Spleen (tissue), 11 donors: ENCODE measurements at regions not wholly inside any gene's neighbourhood (a gene's known extent, or its start where the extent isn't known, plus 50 kb on each side); places are given as distances from the start of the nearest gene placed in this dataset.

Source experiments
- DNase-seq: peaks from one replicate; pipeline ENCODE4 v3.0.0-alpha.2; 2020
- H3K27ac ChIP-seq, 8 donors: fragments of 200-600 bp; sonication (generic) in 7 of 8; 1 replicate in 4 of 8; 2 replicates in 4 of 8; pipeline versions ENCODE4 v1.5.0 to v1.8.0; 2016 to 2021; ENCODE audit warnings: inconsistent platforms in 4 of 8, mild to moderate bottlenecking in 4 of 8, moderate library complexity in 1 of 8
- H3K27me3 ChIP-seq, 7 donors: fragments of 200-600 bp; sonication (generic) in 6 of 7; replicated peaks in 1 of 7; 1 replicate in 4 of 7; 2 replicates in 3 of 7; pipeline versions ENCODE4 v1.5.0 to v1.8.0; 2016 to 2021; ENCODE audit warnings: inconsistent platforms in 3 of 7, mild to moderate bottlenecking in 1 of 7
- H3K36me3 ChIP-seq, 6 donors: fragments of 200-600 bp; sonication (generic) in 5 of 6; 1 replicate in 4 of 6; 2 replicates in 2 of 6; pipeline versions ENCODE4 v1.5.0 to v1.8.0; 2016 to 2021; ENCODE audit warnings: inconsistent platforms in 2 of 6
- H3K4me1 ChIP-seq, 6 donors: fragments of 200-600 bp; sonication (generic) in 5 of 6; 1 replicate in 3 of 6; 2 replicates in 3 of 6; pipeline versions ENCODE4 v1.5.0 to v1.8.0; 2016 to 2021; ENCODE audit warnings: inconsistent platforms in 3 of 6
- H3K4me3 ChIP-seq, 8 donors: fragments of 200-600 bp; sonication (generic) in 7 of 8; 1 replicate in 4 of 8; 2 replicates in 4 of 8; pipeline versions ENCODE4 v1.5.0 to v1.8.0; 2016 to 2021; ENCODE audit warnings: inconsistent platforms in 4 of 8, mild to moderate bottlenecking in 4 of 8, moderate library complexity in 2 of 8
- H3K9me3 ChIP-seq, 8 donors: fragments of 200-600 bp; sonication (generic) in 7 of 8; 1 replicate in 4 of 8; 2 replicates in 4 of 8; pipeline versions ENCODE4 v1.5.0 to v1.8.0; 2016 to 2021; ENCODE audit warnings: inconsistent platforms in 4 of 8
- CTCF ChIP-seq, 11 experiments: fragments of 200-600 bp in 7 of 11; fragments of 450-650 bp in 4 of 11; sonication (generic) in 4 of 11; IDR thresholded peaks in 8 of 11; conservative IDR thresholded peaks in 3 of 11; 1 replicate in 7 of 11; 2 replicates in 4 of 11; pipeline versions ENCODE4 v1.4.0 to v1.8.0; 2016 to 2021; ENCODE audit warnings: antibody characterized with exemption in 11 of 11, inconsistent platforms in 4 of 11, mild to moderate bottlenecking in 1 of 11
- POLR2A ChIP-seq, 3 donors: fragments of 450-650 bp; IDR thresholded peaks; one replicate each; pipeline ENCODE4 v1.5.1; 2017; ENCODE audit warnings: antibody characterized with exemption in 3 of 3, mild to moderate bottlenecking in 1 of 3
- POLR2AphosphoS5 ChIP-seq, 3 donors: sonication (generic); formaldehyde crosslinking; IDR thresholded peaks; one replicate each; pipeline ENCODE4 v1.5.1; 2017; ENCODE audit warnings: antibody characterized with exemption in 3 of 3
- WGBS, 5 donors: extraction: QIAGEN DNeasy Blood & Tissue Kit in 3 of 5; methylation state at CpG; one replicate each; pipeline versions ENCODE4 v1.1.5 to v1.1.7; 2013 to 2018; 5-methylcytosine and 5-hydroxymethylcytosine counted together
- intact Hi-C: fragments of 100-400 bp; cut with DNase I; formaldehyde crosslinking; loops from one replicate; pipeline ENCODE4 v1.15.0; 2023; ENCODE audit warnings: low total_unique reads
- donor health status: healthy with polysubstance abuse.
- donor health status: DM: no; HTN: no; CAD: no; lungs with moderate emphysema.
- donor health status: DM: no; HTN: no; CAD: no.
- donor health status: Bipolar disorder and iron deficiency.
- donor health status: healthy.
- donor health status: DM: no; HTN: no; CAD: no.
- donor health status: DM: yes; HTN: yes; CAD: no.

GRCh38 chr3:59606638-59607266 is 556.9 kb upstream of the CFAP20DC start:
- 46 to 57% (median 53%) methylated on average over 4 of the region's 4 CpGs for WGBS, 5 donors
- Histone ChIP-seq H3K27me3 (no peaks in the 10 kb centered on the region), H3K4me3 (no peak overlapping the region), H3K27ac (no peak overlapping the region), H3K36me3 (no peaks in the 10 kb centered on the region), H3K4me1 (peaks cover 0 to 6% (median 2%) of the 10 kb centered on the region in 6 donors), H3K9me3 (no peaks in the 10 kb centered on the region)
- intact Hi-C loops: no loop called here
- DNase-seq: no peak
- TF ChIP-seq POLR2A (IDR thresholded peaks at IDR 0.05) (no peak), POLR2AphosphoS5 (IDR thresholded peaks at IDR 0.05) (no peak), CTCF (IDR thresholded peaks at IDR 0.05 in 8 of 11, conservative IDR thresholded peaks at IDR 0.05 in 3 of 11) (no peak)

GRCh38 chr3:59605944-59606534 is 556.2 kb upstream of the CFAP20DC start:
- H3K4me1 ChIP-seq: peaks cover 0 to 6% (median 2%) of the 10 kb centered on the region in 6 donors
- no peak for DNase-seq
- H3K9me3 ChIP-seq: no peaks in the 10 kb centered on the region
- no peak overlapping the region for H3K4me3 ChIP-seq
- H3K27ac ChIP-seq: no peak overlapping the region
- WGBS, 5 donors: 88 to 98% (median 95%) methylated on average over 5 of the region's 5 CpGs
- TF ChIP-seq POLR2AphosphoS5 (IDR thresholded peaks at IDR 0.05) (no peak), CTCF (IDR thresholded peaks at IDR 0.05 in 8 of 11, conservative IDR thresholded peaks at IDR 0.05 in 3 of 11) (no peak), POLR2A (IDR thresholded peaks at IDR 0.05) (no peak)
- intact Hi-C loops: no loop called here
- H3K27me3 ChIP-seq: no peaks in the 10 kb centered on the region
- H3K36me3 ChIP-seq: no peaks in the 10 kb centered on the region

- Histone ChIP-seq H3K9me3 (no peaks in the 10 kb centered on the region), H3K4me1 (peaks cover 0 to 6% (median 2%) of the 10 kb centered on the region in 6 donors), H3K27ac (no peak overlapping the region), H3K4me3 (no peak overlapping the region), H3K27me3 (no peaks in the 10 kb centered on the region), H3K36me3 (no peaks in the 10 kb centered on the region)
- no peak for DNase-seq
- intact Hi-C loops: no loop called here
- WGBS, 5 donors: 60 to 100% (median 94%) methylated on average over 1 of the region's 1 CpG
- TF ChIP-seq POLR2AphosphoS5 (IDR thresholded peaks at IDR 0.05) (no peak), CTCF (IDR thresholded peaks at IDR 0.05 in 8 of 11, conservative IDR thresholded peaks at IDR 0.05 in 3 of 11) (no peak), POLR2A (IDR thresholded peaks at IDR 0.05) (no peak)
These were observed 555.5 kb upstream of the CFAP20DC start for GRCh38 chr3:59605318-59605717.

- Histone ChIP-seq H3K4me1 (no peaks in the 10 kb centered on the region), H3K27me3 (no peaks in the 10 kb centered on the region), H3K9me3 (no peaks in the 10 kb centered on the region), H3K4me3 (no peak overlapping the region), H3K36me3 (no peaks in the 10 kb centered on the region), H3K27ac (no peak overlapping the region)
- DNase-seq: no peak
- intact Hi-C loops: no loop called here
- 78 to 95% (median 87%) methylated on average over 1 of the region's 1 CpG for WGBS, 5 donors
- TF ChIP-seq POLR2A (IDR thresholded peaks at IDR 0.05) (no peak), POLR2AphosphoS5 (IDR thresholded peaks at IDR 0.05) (no peak), CTCF (IDR thresholded peaks at IDR 0.05 in 8 of 11, conservative IDR thresholded peaks at IDR 0.05 in 3 of 11) (no peak)
These were observed 551.7 kb upstream of the CFAP20DC start for GRCh38 chr3:59601486-59601885.
